ENCODE measurements at regions not wholly inside any gene's neighbourhood (a gene's known extent, or its start where the extent isn't known, plus 50 kb on each side); places are given as distances from the start of the nearest gene placed in this dataset.
A peak's percentile ranks its signal among the peaks of the same experiment; 100 is the strongest.

GRCh38 chr6:159445351-159445750, 247.7 kb downstream of the SOD2 start:
- Histone ChIP-seq H3K27ac (no peak overlapping the region), H3K27me3 (no peaks in the 10 kb centered on the region), H3K4me1 (peaks cover 0 to 10% (median 0%) of the 10 kb centered on the region in 4 donors), H3K4me3 (no peak overlapping the region), H3K9me3 (no peaks in the 10 kb centered on the region), H3K36me3 (no peaks in the 10 kb centered on the region)
- no peak for DNase-seq (ENCODE audit: low spot score in 2 of 2)
- WGBS, 2 donors, result 87 to 90% methylated on average over 2 to 4 of the region's 4 CpGs
- TF ChIP-seq, protein P1, sequence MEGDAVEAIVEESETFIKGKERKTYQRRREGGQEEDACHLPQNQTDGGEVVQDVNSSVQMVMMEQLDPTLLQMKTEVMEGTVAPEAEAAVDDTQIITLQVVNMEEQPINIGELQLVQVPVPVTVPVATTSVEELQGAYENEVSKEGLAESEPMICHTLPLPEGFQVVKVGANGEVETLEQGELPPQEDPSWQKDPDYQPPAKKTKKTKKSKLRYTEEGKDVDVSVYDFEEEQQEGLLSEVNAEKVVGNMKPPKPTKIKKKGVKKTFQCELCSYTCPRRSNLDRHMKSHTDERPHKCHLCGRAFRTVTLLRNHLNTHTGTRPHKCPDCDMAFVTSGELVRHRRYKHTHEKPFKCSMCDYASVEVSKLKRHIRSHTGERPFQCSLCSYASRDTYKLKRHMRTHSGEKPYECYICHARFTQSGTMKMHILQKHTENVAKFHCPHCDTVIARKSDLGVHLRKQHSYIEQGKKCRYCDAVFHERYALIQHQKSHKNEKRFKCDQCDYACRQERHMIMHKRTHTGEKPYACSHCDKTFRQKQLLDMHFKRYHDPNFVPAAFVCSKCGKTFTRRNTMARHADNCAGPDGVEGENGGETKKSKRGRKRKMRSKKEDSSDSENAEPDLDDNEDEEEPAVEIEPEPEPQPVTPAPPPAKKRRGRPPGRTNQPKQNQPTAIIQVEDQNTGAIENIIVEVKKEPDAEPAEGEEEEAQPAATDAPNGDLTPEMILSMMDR (IDR thresholded peaks at IDR 0.05), result no peak

DNA sequence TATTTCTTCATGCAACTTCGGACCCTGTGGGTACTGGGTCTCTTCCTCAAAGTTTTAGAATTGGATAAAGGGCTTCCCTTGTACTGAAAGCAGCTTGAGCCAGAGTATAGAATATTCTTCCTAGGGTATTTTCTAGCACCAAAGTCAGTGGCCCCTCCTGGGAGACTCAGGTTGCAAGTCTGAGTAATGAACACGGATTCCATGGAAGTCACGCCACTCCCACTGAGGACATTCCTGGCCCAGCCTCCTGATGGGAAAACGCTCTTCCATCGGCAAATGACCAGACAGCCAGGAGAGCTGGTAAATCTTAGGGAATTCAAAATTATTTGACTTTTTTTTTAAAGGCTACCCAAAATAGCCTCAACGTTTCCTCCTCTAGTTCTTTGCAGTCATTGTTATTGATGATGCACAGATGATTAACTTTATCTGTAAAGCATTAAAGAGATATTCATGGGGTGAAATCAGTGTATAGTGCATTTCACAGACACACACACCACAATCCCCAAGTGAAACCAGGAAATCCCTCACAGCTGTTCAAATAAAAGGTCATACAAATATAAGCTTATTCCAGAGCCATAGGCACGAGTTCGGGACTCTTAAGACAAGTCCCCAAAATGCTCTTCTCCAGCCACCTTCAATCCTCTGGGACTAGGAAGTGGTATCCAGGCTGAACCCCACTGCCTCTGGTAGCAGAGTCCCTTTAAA, 248.8 kb downstream of the SOD2 start:
- TF ChIP-seq POLR2A (IDR thresholded peaks at IDR 0.05), result no peak
- TF ChIP-seq EP300 (IDR thresholded peaks at IDR 0.05), result no peak
- TF ChIP-seq, protein P1 (IDR thresholded peaks at IDR 0.05), result no peak
- WGBS, 2 donors, result 63 to 66% methylated on average over 8 of the region's 8 CpGs
- H3K9me3 ChIP-seq, result no peaks in the 10 kb centered on the region
- peaks cover 0 to 18% (median 0%) of the 10 kb centered on the region in 4 donors for H3K4me1 ChIP-seq
- no peaks in the 10 kb centered on the region for H3K36me3 ChIP-seq
- H3K4me3 ChIP-seq, result no peak overlapping the region
- no peak overlapping the region for H3K27ac ChIP-seq
- no peaks in the 10 kb centered on the region for H3K27me3 ChIP-seq
- DNase-seq (ENCODE audit: low spot score in 2 of 2), result no peak

GRCh38 chr6:159443417-159443920, 249.6 kb downstream of the SOD2 start:
- Histone ChIP-seq H3K27ac (no peak overlapping the region), H3K36me3 (no peaks in the 10 kb centered on the region), H3K4me3 (no peak overlapping the region), H3K9me3 (no peaks in the 10 kb centered on the region), H3K4me1 (peaks cover 0 to 18% (median 0%) of the 10 kb centered on the region in 4 donors), H3K27me3 (no peaks in the 10 kb centered on the region)
- DNase-seq (ENCODE audit: low spot score in 2 of 2), result no peak
- TF ChIP-seq POLR2A (IDR thresholded peaks at IDR 0.05) (no peak), EP300 (IDR thresholded peaks at IDR 0.05) (no peak)
- TF ChIP-seq, protein P1 (IDR thresholded peaks at IDR 0.05), result no peak
- 72 to 79% methylated on average over 8 of the region's 8 CpGs for WGBS, 2 donors

DNA sequence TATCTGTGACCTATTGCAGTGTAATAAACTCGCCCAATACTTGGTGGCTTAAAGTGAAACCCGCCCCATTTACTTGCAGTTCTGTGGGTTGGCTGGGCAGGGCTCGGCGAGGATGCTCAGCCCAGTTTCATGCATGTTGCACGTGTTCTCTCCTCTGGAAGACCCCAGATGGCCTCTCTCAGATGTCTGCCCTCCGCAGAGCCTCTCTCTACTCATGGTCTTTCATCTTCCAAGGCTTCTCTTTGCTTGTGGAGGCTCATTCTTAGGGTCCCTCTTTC, 251.4 kb downstream of the SOD2 start:
- H3K4me1 ChIP-seq, result peaks cover 0 to 24% (median 0%) of the 10 kb centered on the region in 4 donors
- no peak overlapping the region for H3K27ac ChIP-seq
- H3K9me3 ChIP-seq, result no peaks in the 10 kb centered on the region
- no peak for TF ChIP-seq POLR2A (IDR thresholded peaks at IDR 0.05)
- TF ChIP-seq, protein P1 (IDR thresholded peaks at IDR 0.05), result no peak
- TF ChIP-seq EP300 (IDR thresholded peaks at IDR 0.05), result no peak
- no peak for DNase-seq (ENCODE audit: low spot score in 2 of 2)
- H3K4me3 ChIP-seq, result no peak overlapping the region
- WGBS, 2 donors, result 92 to 98% methylated on average over 6 of the region's 6 CpGs
- no peaks in the 10 kb centered on the region for H3K27me3 ChIP-seq
- H3K36me3 ChIP-seq, result no peaks in the 10 kb centered on the region

GRCh38 chr6:159440911-159441703, 251.9 kb downstream of the SOD2 start:
- Histone ChIP-seq H3K27me3 (no peaks in the 10 kb centered on the region), H3K4me3 (no peak overlapping the region), H3K27ac (peak overlapping the region in 1 of 4 donors; percentile 52), H3K4me1 (peaks cover 0 to 29% (median under 1%) of the 10 kb centered on the region in 4 donors), H3K9me3 (no peaks in the 10 kb centered on the region), H3K36me3 (no peaks in the 10 kb centered on the region)
- TF ChIP-seq EP300 (IDR thresholded peaks at IDR 0.05) (peak in 1 of 2 donors; percentile 32), POLR2A (IDR thresholded peaks at IDR 0.05) (no peak)
- 73% methylated on average over 7 of the region's 7 CpGs for WGBS, 2 donors
- no peak for DNase-seq (ENCODE audit: low spot score in 2 of 2)

All from tibial nerve (tissue), 4 donors.